Large intestine (tissue), 3 donors: ENCODE measurements at regions not wholly inside any gene's neighbourhood (a gene's known extent, or its start where the extent isn't known, plus 50 kb on each side); places are given as distances from the start of the nearest gene placed in this dataset.

ENCODE experiments used
- DNase-seq, 2 donors: peaks; one replicate each; pipeline versions ENCODE4 v3.0.0 to v3.0.0-alpha.2; 2013
- H3K27ac ChIP-seq: one replicate; pipeline ENCODE4 v1.5.1; 2013; ENCODE audit warnings: low read length
- H3K27me3 ChIP-seq: 2 replicates; pipeline ENCODE4 v1.6.1; 2013; ENCODE audit warnings: low read length; ENCODE audit not compliant: control insufficient read depth, insufficient read depth
- H3K36me3 ChIP-seq: 2 replicates; pipeline ENCODE4 v1.6.1; 2013; ENCODE audit warnings: low read length; ENCODE audit not compliant: control insufficient read depth, insufficient read depth
- H3K4me1 ChIP-seq: one replicate; pipeline ENCODE4 v1.6.1; 2013; ENCODE audit warnings: low read length; ENCODE audit not compliant: control insufficient read depth, insufficient read depth
- H3K4me3 ChIP-seq: one replicate; pipeline ENCODE4 v1.5.1; 2013; ENCODE audit warnings: low read length
- H3K9me3 ChIP-seq: one replicate; pipeline ENCODE4 v1.6.1; 2013; ENCODE audit warnings: mild to moderate bottlenecking, low read depth, low read length, moderate library complexity; ENCODE audit not compliant: control insufficient read depth
- WGBS: methylation state at CpG from one replicate; pipeline ENCODE4 v1.1.5; 2013; ENCODE audit warnings: low lambda C conversion rate; ENCODE audit not compliant: insufficient coverage; 5-methylcytosine and 5-hydroxymethylcytosine counted together

DNA sequence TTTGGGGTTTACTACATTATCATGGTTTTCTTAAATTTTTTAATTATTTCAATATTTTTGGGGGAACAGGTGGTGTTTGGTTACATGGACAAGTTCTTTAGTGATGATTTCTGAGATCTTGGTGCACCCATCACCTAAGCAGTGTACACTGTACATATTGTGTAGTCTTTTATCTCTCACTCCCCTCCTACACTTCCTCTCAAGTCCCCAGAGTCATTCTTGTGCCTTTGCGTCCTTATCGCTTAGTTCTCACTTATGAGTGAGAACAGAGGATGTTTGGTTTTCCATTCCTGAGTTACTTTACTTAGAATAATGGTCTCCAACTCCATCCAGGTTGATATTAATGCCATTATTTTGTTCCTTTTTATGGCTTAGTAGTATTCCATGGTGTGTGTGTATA is 130.9 kb upstream of the CD93 start:
- 92% methylated on average over 2 of the region's 2 CpGs for WGBS
- H3K27ac ChIP-seq = no peak overlapping the region
- no peak for DNase-seq
- no peaks in the 10 kb centered on the region for H3K36me3 ChIP-seq
- H3K9me3 ChIP-seq = no peaks in the 10 kb centered on the region
- no peaks in the 10 kb centered on the region for H3K4me1 ChIP-seq
- no peak overlapping the region for H3K4me3 ChIP-seq
- H3K27me3 ChIP-seq = no peaks in the 10 kb centered on the region

DNA sequence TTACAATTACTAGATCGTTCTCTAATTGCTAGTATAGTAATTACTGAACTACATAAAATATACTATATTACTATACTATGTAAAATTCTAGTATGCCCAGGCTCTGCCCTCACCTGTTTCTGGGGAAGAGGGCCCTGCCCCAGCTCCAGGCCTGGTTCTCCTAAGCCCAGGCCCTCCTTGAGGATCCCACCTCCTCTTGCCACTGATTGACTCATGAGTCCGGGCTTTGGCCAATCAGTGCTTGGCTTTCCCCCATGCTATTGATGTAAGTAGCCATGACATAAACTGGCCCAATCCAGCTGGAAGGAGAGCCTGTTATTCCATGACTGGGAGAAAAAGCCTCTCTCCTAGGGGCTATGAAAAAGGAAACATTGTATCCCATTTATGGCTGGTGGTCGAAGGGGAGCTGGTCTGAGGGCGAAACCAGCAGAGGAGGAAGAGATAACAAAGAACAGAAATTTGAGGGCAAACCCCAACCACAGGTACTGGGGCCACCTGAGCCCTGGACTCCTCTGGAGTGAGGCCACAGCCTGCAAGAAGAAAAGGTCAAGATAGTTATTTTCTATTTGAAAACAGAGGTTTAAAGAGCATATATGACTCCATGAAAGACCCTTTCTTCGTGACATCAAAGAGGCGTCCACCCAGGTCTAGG is 129.3 kb upstream of the CD93 start:
- no peak overlapping the region for H3K4me3 ChIP-seq
- H3K27ac ChIP-seq = no peak overlapping the region
- no peaks in the 10 kb centered on the region for H3K27me3 ChIP-seq
- H3K4me1 ChIP-seq = no peaks in the 10 kb centered on the region
- WGBS = 90% methylated on average over 2 of the region's 6 CpGs
- H3K9me3 ChIP-seq = no peaks in the 10 kb centered on the region
- DNase-seq = no peak
- no peaks in the 10 kb centered on the region for H3K36me3 ChIP-seq

DNA sequence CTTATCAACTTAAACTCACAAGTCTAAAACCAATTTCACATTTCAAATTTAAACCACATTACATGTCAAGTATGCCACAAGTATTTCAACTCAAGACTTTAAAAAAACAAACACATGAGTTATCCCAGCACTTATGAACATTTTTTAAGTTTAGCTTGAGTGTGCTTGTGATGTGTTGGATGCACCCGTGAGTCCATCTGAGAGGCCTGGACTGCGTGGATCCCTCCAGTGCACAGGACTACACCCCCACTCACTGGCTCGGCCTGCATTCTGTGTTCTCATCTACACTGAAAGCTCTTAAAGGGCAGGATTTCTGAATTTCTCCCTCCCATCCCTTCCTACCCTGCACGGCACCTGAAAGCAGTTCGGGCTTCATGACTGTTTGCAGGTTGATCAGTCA is 128.8 kb upstream of the CD93 start:
- H3K27ac ChIP-seq = no peak overlapping the region
- no peaks in the 10 kb centered on the region for H3K36me3 ChIP-seq
- no peaks in the 10 kb centered on the region for H3K27me3 ChIP-seq
- no peak overlapping the region for H3K4me3 ChIP-seq
- H3K4me1 ChIP-seq = no peaks in the 10 kb centered on the region
- no CpG with 5 or more reads among the region's 5 CpGs for WGBS
- no peaks in the 10 kb centered on the region for H3K9me3 ChIP-seq
- no peak for DNase-seq

DNA sequence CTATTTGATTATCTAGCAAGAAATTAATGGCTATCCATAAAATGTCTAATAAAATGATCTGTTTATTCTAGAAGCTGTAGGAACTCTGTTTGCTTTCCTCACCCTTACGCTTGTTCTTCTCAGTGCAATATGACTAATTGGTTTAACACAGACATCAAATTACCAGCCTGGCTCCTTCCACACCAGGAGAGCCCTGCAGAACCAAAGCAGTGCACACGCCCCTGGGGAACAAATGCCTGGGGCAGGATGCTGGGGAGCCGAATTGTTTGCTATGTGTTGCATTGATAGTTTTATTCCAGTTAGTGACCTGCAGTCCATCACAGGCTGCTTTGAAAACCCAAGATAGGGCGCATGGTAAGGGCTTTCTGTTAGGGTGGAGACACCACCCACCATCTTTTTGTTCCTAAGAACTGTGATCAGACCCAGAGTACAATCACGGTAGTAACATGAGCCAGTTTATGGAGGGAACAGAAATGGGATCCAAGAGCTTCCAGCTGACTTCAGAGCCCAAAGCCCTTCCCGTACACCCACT is 126.4 kb upstream of the CD93 start:
- H3K4me1 ChIP-seq = no peaks in the 10 kb centered on the region
- no peaks in the 10 kb centered on the region for H3K36me3 ChIP-seq
- DNase-seq = no peak
- no peaks in the 10 kb centered on the region for H3K9me3 ChIP-seq
- no peaks in the 10 kb centered on the region for H3K27me3 ChIP-seq
- H3K4me3 ChIP-seq = no peak overlapping the region
- no CpG with 5 or more reads among the region's 6 CpGs for WGBS
- H3K27ac ChIP-seq = no peak overlapping the region

DNA sequence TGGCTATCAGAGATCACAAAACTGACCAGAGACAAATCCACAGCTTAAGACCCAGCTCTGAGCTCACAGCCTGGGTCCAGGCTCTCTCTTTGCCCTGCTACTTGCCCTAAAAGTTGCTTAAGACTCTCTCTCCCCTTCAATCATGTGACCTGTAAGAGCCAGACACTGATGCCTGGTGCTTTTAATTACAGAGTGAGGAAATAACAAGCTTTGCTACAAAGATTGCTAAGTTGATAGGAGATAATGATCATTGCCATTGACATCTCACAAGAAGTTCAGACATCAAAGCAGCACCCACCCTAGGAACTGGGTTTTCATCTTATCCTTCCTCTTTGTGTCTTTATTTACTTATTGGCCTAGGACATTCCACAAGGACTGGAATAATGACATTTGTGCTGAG is 125.9 kb upstream of the CD93 start:
- Histone ChIP-seq H3K4me1 (no peaks in the 10 kb centered on the region), H3K27me3 (no peaks in the 10 kb centered on the region), H3K27ac (no peak overlapping the region), H3K4me3 (no peak overlapping the region), H3K9me3 (no peaks in the 10 kb centered on the region), H3K36me3 (no peaks in the 10 kb centered on the region)
- no peak for DNase-seq

DNA sequence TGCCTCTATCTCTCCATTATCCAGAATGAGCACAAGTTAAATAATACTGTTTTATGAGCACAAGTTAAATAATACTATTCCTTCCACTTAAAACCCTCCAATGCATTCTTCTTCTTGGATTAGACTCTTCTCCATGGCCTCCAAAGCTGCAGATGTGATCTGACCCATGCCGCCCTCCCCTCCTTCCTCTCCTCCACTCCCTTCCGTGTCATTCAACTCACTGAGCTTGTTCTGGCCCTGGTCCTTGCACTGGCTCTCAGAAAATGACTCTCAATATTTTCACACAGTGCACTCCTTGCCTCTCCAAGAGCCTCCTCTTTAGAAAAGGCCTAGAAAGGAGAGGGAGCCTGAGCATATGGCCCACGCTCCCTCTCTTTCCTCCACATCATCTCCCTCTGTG is 125.0 kb upstream of the CD93 start:
- H3K4me1 ChIP-seq = peaks cover 3% of the 10 kb centered on the region
- no peak overlapping the region for H3K27ac ChIP-seq
- H3K36me3 ChIP-seq = no peaks in the 10 kb centered on the region
- H3K4me3 ChIP-seq = no peak overlapping the region
- no peaks in the 10 kb centered on the region for H3K27me3 ChIP-seq
- 100% methylated on average over 1 of the region's 3 CpGs for WGBS
- no peak for DNase-seq
- no peaks in the 10 kb centered on the region for H3K9me3 ChIP-seq

DNA sequence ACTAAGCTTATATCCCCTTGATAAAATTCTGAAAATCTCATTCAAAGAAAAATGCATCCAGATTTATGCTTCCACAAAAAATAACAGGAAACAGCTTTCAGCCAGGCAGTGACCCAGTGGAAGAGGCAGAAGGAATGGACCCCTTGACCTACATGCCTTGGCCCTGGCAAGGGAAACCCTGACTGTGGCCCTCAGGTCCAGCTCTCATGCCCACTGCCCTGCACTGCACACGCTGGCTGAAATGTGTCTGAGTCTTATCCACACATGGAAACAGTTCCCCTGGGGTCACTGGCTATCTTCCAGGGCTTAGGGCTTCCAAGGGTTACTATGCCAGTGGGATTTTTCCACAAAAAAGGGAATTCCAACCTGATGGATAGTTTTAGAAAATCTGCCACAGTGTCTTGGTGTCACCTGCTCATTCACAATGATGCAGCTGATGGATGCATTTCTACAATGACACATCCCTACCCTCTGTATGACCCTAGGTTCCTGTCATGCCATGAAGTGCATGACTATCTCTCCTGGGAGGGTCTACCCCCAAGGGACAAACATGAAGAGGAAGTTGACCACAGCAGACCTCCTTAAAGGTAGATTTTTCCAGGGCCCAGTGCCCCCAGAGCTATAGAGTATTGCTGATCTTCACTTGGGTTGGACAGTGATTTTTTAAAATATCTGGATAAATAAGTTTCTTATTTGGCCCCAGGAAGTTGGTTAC is 121.9 kb upstream of the CD93 start:
- Histone ChIP-seq H3K4me3 (no peak overlapping the region), H3K27ac (no peak overlapping the region), H3K4me1 (peaks cover 7% of the 10 kb centered on the region), H3K9me3 (no peaks in the 10 kb centered on the region), H3K36me3 (no peaks in the 10 kb centered on the region), H3K27me3 (no peaks in the 10 kb centered on the region)
- DNase-seq = no peak
- WGBS = no CpG with 5 or more reads among the region's 1 CpG

DNA sequence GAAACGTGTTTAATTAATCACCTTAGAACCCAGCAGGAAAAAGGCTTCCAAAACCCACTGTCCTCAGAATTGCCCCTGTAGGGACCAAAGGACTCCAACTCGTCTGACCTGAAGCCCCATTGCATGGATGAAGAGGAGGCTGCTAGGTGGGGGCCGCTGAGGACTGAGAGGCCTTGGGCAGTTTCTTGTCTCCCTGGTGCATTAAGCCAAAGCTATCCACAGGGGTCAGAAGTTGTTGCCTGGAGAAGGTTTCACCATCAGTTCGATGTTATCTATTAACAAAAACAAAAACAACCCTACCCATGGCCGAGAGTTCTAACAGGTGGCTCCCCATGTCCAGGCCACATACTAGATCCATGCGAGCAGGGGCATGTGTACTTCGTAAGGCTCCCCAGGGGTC is 120.9 kb upstream of the CD93 start:
- Histone ChIP-seq H3K4me1 (peaks cover 7% of the 10 kb centered on the region), H3K9me3 (no peaks in the 10 kb centered on the region), H3K27me3 (no peaks in the 10 kb centered on the region), H3K27ac (no peak overlapping the region), H3K4me3 (no peak overlapping the region), H3K36me3 (no peaks in the 10 kb centered on the region)
- WGBS = no CpG with 5 or more reads among the region's 7 CpGs
- DNase-seq = no peak

DNA sequence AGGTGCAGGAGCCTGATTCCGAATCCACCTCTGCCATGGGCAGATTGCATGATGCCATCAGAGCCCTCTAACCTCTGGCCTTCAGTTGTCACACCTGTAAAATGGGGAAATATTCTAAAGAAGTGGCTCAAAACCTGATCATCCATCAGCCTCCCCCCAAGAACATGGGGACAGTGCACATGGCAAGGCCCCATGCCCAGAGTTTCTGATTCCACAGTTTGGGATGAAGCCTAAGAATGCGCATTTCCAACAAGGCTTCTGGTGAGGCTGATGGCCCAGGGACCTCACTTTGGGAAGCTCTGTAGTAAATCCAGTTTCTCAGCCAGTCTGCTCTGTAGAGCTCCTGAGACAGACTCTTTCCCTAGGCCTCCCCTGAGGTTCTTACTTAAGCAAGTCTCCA is 119.9 kb upstream of the CD93 start:
- Histone ChIP-seq H3K9me3 (no peaks in the 10 kb centered on the region), H3K27me3 (no peaks in the 10 kb centered on the region), H3K4me1 (peaks cover 7% of the 10 kb centered on the region), H3K36me3 (no peaks in the 10 kb centered on the region), H3K4me3 (no peak overlapping the region), H3K27ac (no peak overlapping the region)
- WGBS = no CpG with 5 or more reads among the region's 2 CpGs
- DNase-seq = no peak

DNA sequence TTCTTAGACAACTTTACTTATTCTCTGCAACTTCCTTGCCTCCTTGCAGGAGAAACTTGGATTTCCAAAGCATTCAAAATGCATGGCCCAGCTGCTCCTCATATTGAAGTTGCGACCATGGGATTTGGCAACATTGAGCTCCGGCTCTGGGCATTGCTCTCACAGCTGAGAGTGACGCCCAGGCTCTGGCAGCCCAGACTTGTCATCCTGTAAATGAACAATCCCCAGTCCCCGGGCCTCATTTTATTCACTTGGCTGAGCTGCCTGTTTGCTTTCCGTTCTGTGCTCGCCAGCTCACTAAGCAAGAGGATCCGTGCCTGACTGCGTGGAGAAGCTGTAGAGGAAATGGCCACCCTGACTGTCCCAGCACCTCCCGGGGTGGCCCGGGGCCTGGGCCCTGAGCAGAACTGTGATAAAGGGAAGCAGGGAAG is 119.5 kb upstream of the CD93 start:
- no CpG with 5 or more reads among the region's 10 CpGs for WGBS
- no peak overlapping the region for H3K27ac ChIP-seq

DNA sequence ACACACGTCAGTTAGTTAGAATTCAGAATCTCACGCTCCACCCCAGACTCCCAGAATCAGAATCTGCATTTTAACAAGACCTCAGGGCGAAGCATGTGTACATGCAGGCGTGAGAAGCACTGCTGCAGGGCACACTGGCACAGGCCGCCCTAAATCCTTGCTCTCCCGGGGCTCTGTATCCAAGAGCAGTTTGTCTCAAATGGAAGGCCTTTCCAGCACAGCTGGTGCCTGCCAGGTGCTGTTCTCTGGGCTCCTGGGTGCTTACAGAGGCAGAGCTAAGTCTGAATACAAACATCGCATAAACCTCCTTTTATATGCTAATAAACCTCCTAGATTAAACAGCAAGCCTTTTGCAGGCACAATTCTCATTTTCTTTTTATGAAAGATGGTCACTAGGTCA is 119.1 kb upstream of the CD93 start:
- Histone ChIP-seq H3K9me3 (no peaks in the 10 kb centered on the region), H3K27ac (no peak overlapping the region), H3K36me3 (no peaks in the 10 kb centered on the region), H3K4me3 (no peak overlapping the region), H3K4me1 (peaks cover 7% of the 10 kb centered on the region), H3K27me3 (peaks cover 6% of the 10 kb centered on the region)
- no CpG with 5 or more reads among the region's 7 CpGs for WGBS
- no peak for DNase-seq

More for the DNA sequence above, 119.5 kb upstream of the CD93 start:
- Histone ChIP-seq H3K9me3 (no peaks in the 10 kb centered on the region), H3K4me1 (peaks cover 7% of the 10 kb centered on the region), H3K27me3 (peaks cover 2% of the 10 kb centered on the region), H3K36me3 (no peaks in the 10 kb centered on the region), H3K4me3 (no peak overlapping the region)
- peak; percentile 19 to 38 for DNase-seq
